Upper lobe of right lung (tissue), 1 donor: ENCODE measurements at regions not wholly inside any gene's neighbourhood (a gene's known extent, or its start where the extent isn't known, plus 50 kb on each side); places are given as distances from the start of the nearest gene placed in this dataset.

Experiments used
- ATAC-seq: fragments of 200-7000 bp; cut with Tn5 transposase; one replicate; pipeline ENCODE4 v1.9.1; 2020; ENCODE audit warnings: mild to moderate bottlenecking, moderate library complexity
- DNase-seq: peaks from one replicate; pipeline ENCODE4 v3.0.0-alpha.2; 2020
- H3K27ac ChIP-seq: fragments of 200-600 bp; one replicate; pipeline ENCODE4 v1.8.0; 2022
- H3K27me3 ChIP-seq: fragments of 200-600 bp; one replicate; pipeline ENCODE4 v1.8.0; 2022; ENCODE audit warnings: mild to moderate bottlenecking
- H3K36me3 ChIP-seq: fragments of 200-600 bp; one replicate; pipeline ENCODE4 v1.8.0; 2022
- H3K4me1 ChIP-seq: fragments of 200-600 bp; one replicate; pipeline ENCODE4 v1.8.0; 2022
- H3K4me3 ChIP-seq: fragments of 200-600 bp; one replicate; pipeline ENCODE4 v1.8.0; 2022; ENCODE audit warnings: mild to moderate bottlenecking
- H3K9me3 ChIP-seq: fragments of 200-600 bp; one replicate; pipeline ENCODE4 v1.8.0; 2022
- intact Hi-C: fragments of 100-400 bp; cut with DNase I; formaldehyde crosslinking; loops from one replicate; pipeline ENCODE4 v1.11.0; 2022
- TF ChIP-seq, protein P1 (sequence below): fragments of 200-600 bp; IDR thresholded peaks from one replicate; pipeline ENCODE4 v1.8.0; 2022; ENCODE audit warnings: antibody characterized with exemption
- donor health status: DM: no; HTN: yes; CAD: no; lungs with severe emphysema.

DNA sequence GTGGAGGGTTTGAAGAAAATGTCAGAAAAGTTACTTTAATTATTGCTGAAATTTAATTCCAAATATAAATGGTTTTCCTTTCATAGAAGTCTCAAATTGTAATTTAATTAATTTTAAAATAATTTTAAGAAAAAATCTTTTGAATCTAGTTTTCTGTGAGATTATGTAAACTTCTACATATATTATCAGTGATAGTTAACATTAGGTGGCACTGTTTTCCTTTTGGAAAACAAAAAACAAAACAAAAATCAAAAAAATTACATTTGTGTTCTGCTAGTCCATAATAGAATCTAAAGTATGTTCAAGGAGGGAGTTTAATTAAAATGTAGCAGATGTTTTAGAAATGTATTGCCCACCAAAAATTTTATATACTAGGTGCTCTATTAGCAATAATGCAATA lies 1456.7 kb downstream of the REEP3 start:
- DNase-seq, result no peak
- ATAC-seq, result no peak
- H3K4me1 ChIP-seq, result no peaks in the 10 kb centered on the region

DNA sequence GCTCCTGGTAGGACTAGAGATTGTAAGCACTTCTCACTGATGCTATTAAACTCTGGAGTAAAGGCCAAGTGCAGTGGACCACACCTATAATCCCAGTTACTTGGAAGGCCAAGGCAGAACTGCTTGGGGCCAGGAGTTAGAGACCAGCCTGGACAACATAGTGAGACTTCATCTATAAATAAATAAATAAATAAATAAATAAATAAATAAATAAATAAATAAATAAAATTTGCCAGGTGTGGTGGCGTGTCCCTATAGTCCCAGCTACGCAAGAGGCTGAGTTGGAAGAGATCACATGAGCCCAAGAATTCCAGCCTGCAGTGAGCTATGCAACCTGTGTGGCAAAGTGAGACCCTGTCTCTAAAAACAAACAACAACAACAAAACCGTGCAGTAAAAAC lies 1475.7 kb downstream of the REEP3 start:
- intact Hi-C loops, result no loop called here

More for the DNA sequence above, 1456.7 kb downstream of the REEP3 start:
- H3K9me3 ChIP-seq, result no peaks in the 10 kb centered on the region
- H3K27ac ChIP-seq, result no peak overlapping the region
- H3K4me3 ChIP-seq, result no peak overlapping the region
- TF ChIP-seq, protein P1, sequence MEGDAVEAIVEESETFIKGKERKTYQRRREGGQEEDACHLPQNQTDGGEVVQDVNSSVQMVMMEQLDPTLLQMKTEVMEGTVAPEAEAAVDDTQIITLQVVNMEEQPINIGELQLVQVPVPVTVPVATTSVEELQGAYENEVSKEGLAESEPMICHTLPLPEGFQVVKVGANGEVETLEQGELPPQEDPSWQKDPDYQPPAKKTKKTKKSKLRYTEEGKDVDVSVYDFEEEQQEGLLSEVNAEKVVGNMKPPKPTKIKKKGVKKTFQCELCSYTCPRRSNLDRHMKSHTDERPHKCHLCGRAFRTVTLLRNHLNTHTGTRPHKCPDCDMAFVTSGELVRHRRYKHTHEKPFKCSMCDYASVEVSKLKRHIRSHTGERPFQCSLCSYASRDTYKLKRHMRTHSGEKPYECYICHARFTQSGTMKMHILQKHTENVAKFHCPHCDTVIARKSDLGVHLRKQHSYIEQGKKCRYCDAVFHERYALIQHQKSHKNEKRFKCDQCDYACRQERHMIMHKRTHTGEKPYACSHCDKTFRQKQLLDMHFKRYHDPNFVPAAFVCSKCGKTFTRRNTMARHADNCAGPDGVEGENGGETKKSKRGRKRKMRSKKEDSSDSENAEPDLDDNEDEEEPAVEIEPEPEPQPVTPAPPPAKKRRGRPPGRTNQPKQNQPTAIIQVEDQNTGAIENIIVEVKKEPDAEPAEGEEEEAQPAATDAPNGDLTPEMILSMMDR, result peak; percentile 10
- intact Hi-C loops, result no loop called here
- H3K36me3 ChIP-seq, result no peaks in the 10 kb centered on the region
- no peaks in the 10 kb centered on the region for H3K27me3 ChIP-seq

DNA sequence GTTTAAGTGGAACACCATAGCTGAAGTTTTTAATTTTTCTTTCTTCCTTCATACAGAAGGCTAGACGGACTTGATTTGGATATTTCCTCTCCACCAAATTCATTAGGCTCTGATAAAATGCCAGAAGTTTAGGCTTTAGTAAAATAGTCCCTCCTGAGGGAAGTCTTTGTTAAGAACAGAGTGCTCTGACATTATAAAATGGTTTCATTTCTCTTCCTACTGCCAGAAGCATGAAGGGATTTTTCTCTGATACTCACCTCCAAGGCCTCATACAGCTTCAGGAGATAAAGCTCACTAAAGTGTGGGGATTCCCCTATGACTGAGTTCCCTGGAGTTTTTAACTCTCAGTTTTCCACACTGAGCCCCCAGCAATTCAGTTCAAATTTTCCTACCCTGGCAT lies 1489.6 kb downstream of the REEP3 start:
- no peak for ATAC-seq
- TF ChIP-seq, protein P1, result no peak

More for the DNA sequence above, 1475.7 kb downstream of the REEP3 start:
- Histone ChIP-seq H3K4me1 (no peaks in the 10 kb centered on the region), H3K27me3 (no peaks in the 10 kb centered on the region), H3K36me3 (no peaks in the 10 kb centered on the region), H3K9me3 (no peaks in the 10 kb centered on the region), H3K4me3 (no peak overlapping the region), H3K27ac (no peak overlapping the region)
- ATAC-seq (no peak), DNase-seq (no peak)
- TF ChIP-seq, protein P1, result no peak

DNA sequence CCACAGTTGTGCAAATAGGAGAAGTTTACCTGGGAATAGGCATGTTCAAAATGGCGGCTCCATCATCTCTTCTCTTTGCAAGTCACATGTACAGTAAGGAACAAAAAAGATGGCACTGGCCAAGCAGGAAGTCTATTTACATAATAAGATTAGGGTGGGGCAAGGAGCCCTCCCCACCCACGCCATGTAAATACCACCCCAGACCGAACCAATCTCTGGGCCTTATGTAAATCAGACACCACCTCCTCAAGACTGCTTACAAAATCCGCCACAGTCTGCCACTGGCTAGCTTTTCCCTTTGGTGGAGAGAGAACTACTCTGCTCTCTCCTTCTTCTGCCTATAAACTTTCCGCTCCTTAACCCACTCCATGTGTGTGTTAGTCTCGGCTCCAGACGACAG lies 1496.3 kb downstream of the REEP3 start:
- Histone ChIP-seq H3K9me3 (no peaks in the 10 kb centered on the region), H3K4me1 (no peaks in the 10 kb centered on the region), H3K27me3 (no peaks in the 10 kb centered on the region), H3K27ac (no peak overlapping the region), H3K36me3 (no peaks in the 10 kb centered on the region), H3K4me3 (no peak overlapping the region)
- intact Hi-C loops, result no loop called here
- DNase-seq (no peak), ATAC-seq (no peak)
- TF ChIP-seq, protein P1, result no peak

More for the DNA sequence above, 1489.6 kb downstream of the REEP3 start:
- H3K36me3 ChIP-seq, result no peaks in the 10 kb centered on the region
- H3K4me1 ChIP-seq, result no peaks in the 10 kb centered on the region
- intact Hi-C loops, result no loop called here
- no peak overlapping the region for H3K27ac ChIP-seq
- H3K4me3 ChIP-seq, result no peak overlapping the region
- no peaks in the 10 kb centered on the region for H3K27me3 ChIP-seq
- DNase-seq, result no peak
- no peaks in the 10 kb centered on the region for H3K9me3 ChIP-seq

DNA sequence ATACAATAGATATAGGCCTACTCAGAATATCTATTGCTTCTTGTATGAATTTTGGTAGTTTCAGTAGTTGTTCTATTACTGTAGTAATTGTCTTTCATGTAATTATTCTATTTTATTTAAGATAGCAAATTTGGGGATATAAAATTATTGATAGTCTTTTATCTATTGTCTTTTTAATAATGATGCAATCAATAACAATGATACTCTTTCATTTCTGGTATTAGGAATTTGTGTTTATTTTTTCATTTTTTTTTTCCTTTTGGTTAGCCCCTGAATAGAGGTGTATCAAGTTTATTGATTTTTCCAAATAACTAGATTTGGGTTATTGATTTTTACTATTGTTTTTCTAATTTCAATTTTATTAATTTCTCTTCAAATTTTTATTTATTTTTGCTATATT lies 1503.7 kb downstream of the REEP3 start:
- no peak overlapping the region for H3K27ac ChIP-seq
- H3K27me3 ChIP-seq, result no peaks in the 10 kb centered on the region
- TF ChIP-seq, protein P1, result no peak
- ATAC-seq, result no peak
- no peak for DNase-seq
- H3K36me3 ChIP-seq, result no peaks in the 10 kb centered on the region
- no peak overlapping the region for H3K4me3 ChIP-seq
- H3K4me1 ChIP-seq, result no peaks in the 10 kb centered on the region
- no peaks in the 10 kb centered on the region for H3K9me3 ChIP-seq
- intact Hi-C loops, result no loop called here

DNA sequence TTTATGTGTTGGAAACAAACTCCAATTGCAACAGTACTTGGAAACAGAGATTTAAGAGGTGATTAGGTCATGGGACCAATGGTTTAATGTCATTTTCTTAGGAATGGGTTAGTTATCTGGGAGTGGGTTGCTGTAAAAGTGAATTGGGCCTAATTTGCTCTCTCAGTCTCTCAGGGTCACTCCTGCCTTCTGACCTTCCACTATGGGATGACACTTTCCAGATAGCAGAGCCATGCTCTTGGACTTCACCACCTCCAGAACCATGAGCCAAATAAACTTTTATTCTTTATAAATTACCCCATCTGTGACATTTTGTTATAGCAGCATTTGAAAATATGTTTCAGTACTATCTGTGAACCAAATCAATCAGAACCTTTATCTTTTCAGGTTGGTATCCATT lies 1509.1 kb downstream of the REEP3 start:
- Histone ChIP-seq H3K4me1 (no peaks in the 10 kb centered on the region), H3K27me3 (no peaks in the 10 kb centered on the region), H3K9me3 (no peaks in the 10 kb centered on the region), H3K36me3 (no peaks in the 10 kb centered on the region), H3K27ac (no peak overlapping the region), H3K4me3 (no peak overlapping the region)
- TF ChIP-seq, protein P1, result no peak
- intact Hi-C loops, result no loop called here
- DNase-seq, result no peak
- ATAC-seq, result no peak
